Activated CD4-positive, alpha-beta T cell treated with anti-CD3 and anti-CD28 coated beads for 24 hours (primary cell): ENCODE measurements at regions not wholly inside any gene's neighbourhood (a gene's known extent, or its start where the extent isn't known, plus 50 kb on each side); places are given as distances from the start of the nearest gene placed in this dataset.

Source experiments
- DNase-seq, 2 donors: peaks; one replicate each; pipeline ENCODE4 v3.0.0-alpha.2; 2020; ENCODE audit warnings: low read depth in 2 of 2

DNA sequence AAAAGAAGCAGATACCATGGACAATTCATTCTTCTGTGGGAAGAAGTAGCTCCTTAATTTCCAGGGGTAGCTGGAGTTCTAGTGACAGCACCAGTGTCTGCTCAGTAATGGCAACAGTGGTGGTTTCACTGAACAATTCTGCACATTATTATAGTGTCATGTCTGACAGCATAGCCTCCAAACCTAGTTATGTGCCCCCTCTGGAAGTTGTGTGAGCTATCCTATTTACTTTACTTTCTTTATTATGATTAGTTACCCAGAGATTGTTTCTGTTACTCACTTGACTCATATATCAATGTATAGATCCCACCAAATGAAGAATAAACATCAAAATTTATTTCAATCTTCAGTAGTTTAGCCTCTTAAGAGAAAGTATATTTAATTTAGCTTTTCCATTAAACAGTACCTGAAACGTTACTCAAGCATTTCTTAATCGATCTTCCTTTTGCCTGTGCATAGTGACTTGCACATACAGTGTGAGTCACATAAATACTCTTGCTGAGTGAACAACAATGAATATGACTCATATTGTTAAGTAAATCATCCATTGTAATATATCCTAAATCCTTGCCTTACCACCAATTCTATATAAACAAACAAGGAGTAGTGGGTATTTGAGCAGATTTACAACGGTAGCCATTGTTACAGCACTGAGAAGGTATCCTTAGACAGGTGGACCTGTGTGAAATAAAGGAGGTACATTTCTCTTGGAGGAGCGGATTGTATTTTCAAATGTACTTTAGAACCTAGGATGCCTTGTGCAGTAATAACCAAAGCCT is 534.7 kb downstream of the ANKRD50 start:
- DNase-seq: no peak

DNA sequence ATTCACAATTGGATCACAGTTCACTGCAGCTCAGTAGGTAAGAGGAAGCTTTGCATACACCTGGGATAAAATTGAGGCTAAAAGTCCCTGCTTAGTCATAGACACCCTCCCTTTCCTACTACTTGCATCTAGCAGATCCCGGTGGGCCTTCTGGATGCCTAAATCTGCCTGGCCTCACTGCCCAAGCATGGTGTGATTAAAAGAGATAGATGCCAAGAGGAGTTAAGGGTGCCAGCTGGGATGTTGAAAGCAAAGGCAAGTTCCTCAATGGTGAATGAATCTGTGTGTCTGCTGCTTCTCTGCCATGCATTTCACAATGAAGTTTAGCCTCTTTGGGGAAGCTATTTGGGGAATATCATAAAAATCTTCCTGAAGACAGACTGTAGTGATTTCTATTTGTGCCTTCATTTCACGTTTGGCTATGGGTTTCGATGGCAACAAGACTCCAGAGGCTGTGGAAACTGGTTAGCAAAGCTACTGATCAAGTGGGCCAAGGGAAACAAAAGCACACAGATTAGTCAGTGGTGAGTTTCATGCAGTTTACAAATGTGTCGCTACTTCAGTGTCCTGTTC is 534.0 kb downstream of the ANKRD50 start:
- no peak for DNase-seq

DNA sequence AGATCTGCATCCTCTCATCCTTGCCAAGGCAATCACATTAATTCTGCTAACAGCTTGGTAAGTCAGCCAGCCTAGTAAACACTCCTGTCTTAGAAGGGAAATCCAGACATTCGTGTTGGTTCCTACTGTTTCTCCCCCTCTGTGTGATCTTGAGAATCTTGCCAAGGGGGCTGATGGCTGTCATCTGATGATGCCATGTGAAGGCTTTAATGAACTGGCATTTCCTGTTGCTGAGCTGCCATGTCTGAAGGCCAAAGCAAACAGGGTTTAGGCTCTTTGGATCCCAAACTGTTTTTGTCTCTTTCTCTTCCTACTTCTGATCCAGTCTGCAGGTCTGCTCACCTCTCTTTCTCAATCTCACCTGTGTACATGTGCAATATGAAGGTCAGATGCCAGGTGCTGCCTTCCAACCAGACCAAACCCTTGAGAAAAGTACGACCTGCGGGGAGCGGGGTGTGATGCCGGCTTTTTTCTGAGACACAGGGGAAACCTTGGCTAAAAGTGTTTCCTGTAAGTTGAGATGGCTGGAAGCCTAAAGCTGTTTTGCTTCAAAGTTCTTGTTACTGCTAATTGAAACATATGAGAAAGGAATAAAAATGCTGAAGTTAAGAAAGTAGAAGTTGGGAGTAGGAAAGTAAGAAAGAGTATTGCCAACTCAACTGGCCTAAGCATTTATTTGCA is 532.9 kb downstream of the ANKRD50 start:
- DNase-seq: no peak

DNA sequence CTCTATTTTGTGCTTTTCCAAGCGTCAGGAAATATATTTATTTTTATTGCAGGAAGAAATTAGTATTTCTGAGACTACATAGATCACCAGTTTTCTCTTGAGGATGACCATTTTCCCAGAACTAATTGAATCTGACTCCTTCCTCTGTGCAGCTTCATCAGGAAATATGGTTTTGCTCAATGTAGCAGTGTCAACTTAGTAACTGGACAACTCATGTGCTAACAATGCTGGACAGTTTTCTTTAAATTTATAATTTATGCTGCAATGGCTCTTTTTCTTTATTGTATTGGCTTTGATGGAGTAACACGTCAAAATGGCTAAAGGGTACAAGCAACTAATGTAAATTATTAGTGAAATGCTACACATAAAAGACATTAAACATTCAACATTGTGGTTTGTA is 531.5 kb downstream of the ANKRD50 start:
- DNase-seq: no peak

DNA sequence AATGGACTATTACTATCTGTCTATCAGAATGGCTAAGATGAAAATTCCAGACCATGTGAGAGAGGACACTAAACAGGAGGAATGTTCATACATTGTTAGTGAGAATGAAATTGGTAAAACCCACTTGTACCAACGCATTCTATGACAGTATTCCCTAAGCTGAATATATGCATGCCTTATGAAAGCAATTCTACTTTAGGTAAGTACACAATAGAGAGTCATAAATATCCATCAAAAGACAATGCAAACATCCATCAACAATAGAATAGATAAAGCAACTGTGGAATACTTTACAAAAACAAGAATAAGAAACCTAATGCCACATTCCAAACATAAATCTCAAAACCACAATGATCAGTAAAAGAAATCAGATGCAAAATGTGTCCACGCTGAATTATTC is 529.3 kb downstream of the ANKRD50 start:
- no peak for DNase-seq

DNA sequence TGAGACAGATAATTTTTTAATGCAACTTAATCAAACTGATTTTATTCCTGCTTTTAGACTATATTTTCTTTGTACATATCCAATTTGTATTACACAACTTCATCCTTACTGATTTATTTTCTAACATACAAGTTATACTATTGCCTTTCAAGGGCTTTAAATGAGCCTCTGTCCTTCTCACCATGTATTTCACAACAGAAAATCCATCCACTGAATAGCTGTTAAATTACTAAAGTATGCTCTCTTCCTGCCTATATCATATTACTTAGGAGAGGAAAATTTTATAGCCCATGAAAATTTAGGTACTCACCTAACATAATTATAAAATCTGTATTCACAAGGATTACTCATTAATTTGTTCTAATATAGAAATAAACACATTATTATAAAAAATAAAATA is 528.6 kb downstream of the ANKRD50 start:
- no peak for DNase-seq

DNA sequence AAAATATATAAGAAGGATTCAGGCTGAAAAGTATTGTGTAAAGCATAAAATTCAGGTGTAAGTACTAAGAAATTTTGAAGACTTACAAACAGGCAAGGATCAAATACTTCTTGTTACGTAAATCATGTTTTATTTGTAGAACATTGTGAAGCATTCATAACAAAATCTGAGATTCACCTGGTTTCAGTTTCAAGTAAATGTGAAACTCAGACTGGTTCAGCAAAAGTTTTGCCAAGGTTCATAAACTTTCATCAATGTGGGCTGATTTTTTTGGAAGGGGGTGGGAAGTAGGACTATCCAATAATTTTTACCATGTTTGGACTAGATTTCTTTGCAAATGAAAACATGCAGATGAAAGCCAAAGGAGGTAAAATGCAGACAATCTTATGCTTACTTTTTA is 527.7 kb downstream of the ANKRD50 start:
- DNase-seq: no peak

DNA sequence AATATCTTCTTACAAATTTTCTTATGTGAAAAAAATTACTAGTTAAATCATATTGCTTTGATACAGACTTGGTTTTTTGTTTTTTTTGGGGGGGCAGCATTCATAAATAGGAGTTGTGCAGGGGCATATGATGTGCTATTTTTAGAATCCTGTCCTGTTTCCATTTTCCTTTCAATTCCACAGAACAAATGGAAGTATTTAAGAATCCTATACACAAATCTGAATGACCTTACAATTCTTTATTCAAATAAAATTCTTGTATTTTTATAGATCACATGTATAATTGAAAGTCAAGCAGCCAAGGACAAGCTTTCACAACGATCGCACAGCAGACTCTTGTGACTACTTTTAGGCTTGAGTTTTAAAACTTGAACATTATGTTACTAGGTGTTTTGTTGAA is 523.9 kb downstream of the ANKRD50 start:
- DNase-seq: no peak

DNA sequence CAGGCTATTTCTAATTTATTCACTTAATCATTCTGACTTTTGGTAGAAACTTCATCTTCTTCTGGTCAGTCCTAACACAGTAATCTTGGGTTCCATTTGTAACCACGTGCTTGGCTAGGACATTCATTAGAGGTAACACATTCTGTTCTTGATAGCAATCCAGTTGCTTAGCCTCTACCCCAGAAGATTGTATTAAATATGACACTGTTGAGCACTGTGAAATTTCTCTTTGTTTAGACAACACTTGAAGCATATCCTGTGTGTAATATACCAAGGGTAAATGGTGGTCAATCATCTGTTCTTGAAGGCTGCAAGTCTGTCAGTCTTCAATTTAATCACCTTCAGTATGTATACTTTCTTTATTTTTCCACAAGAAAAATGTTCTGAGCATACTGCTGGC is 523.0 kb downstream of the ANKRD50 start:
- no peak for DNase-seq

DNA sequence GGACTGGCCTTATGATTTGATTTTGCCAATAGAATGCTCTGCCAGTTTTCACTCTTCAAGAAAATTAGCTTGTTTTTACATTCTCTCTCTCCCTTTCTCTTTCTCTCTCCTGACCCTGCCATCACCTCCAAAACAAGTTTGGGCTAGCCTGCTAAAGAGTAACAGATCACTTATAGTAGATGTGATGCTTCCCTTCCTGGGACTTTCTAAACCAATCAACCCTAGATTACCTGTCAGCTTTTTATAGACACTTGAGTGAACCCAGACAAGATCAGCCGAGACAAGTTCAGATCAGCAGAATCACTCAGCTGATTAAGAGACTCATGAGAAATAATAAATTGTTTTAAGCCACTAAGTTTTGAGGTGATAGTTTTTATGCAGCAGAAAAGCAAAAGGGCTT is 521.2 kb downstream of the ANKRD50 start:
- no peak for DNase-seq

DNA sequence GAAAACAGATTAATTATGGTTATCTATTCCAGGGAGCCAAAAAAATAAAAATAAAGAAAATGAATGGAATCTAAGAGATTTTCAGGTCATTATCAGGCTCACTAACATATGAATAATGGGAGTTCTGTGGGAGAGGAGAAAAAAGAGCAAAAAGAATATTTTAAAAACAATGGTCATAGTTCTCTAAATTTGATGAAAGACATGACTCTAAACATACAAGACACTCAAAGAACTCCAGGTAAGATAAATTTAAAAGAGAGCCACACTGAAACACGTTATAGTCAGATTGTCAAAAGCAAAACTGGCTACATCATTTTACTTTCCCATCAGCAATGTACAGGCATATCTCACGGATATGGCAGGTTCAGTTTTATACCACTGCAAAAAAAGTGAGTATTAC is 520.0 kb downstream of the ANKRD50 start:
- no peak for DNase-seq

DNA sequence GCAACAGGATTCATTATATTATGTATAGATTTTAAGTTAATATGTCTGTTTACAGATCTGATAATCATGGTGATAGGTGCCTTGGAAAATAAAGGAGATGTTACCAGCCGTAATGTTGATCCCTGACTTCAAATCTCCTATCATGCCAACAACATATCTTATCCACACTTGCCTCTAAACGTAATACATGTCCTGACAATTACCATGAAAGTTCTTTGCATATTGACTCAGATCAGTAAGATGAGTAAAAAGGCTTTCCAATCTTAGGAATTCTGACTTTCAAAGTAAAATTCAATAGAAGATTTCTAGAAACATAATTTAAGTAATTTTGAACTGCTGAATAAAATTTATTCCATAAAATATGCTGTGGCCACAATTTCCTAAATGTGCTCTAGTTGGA is 513.3 kb downstream of the ANKRD50 start:
- DNase-seq: no peak

DNA sequence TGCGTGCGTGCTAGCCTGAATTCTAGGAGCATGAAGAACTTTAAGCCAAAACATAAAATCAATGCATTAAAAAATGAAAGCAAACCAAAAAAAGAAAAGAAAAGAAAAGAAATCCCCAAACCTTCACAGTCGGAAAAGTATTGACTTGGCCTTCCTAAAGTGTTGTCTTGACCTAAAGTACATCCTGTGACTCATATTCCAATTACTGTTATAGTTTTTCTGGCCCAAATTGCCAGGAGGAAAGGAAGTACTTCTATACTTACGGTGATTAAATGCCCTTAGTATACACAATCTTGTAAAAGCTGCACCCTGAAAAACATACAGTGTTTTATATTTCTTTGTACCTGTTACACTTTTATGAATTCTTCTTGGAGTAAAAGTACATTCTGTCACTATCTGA is 512.8 kb downstream of the ANKRD50 start:
- DNase-seq: no peak

DNA sequence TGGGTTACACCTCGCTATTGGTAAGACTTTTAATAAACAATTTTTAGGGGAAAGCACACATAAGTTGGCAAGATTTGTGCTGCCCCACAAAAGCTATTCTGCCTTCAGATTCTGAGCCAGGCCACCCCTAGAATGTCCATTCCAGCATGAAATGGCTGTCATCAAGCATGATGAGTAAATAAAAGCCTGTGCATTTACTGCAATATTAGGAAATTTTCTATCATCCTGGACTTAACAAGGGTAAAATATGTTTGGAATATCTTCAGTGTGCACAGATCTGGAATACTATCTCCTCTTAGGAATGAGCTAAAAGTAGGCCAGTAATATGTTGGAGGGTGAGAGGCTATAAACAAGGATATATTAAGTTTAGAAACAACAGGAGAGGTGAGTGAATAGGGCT is 510.9 kb downstream of the ANKRD50 start:
- DNase-seq: no peak

DNA sequence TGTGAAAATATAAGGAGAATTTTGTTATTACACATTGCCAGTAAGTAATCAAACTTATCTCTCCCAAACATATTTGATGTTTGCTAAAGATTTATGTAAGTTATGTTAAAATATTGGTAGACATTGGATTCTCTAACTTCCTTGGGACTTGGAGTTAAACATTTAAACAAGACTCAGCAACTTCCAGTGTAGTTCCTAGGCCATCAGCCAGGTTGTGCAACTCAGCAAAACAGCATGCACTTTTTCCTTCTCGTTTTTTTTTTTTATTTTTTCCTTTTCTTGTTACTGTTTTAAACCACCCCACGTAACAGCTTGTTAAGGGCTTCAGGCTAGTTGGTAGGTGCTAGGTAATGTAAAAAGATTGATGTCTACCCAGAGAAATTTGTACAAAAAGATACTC is 510.4 kb downstream of the ANKRD50 start:
- DNase-seq: no peak

DNA sequence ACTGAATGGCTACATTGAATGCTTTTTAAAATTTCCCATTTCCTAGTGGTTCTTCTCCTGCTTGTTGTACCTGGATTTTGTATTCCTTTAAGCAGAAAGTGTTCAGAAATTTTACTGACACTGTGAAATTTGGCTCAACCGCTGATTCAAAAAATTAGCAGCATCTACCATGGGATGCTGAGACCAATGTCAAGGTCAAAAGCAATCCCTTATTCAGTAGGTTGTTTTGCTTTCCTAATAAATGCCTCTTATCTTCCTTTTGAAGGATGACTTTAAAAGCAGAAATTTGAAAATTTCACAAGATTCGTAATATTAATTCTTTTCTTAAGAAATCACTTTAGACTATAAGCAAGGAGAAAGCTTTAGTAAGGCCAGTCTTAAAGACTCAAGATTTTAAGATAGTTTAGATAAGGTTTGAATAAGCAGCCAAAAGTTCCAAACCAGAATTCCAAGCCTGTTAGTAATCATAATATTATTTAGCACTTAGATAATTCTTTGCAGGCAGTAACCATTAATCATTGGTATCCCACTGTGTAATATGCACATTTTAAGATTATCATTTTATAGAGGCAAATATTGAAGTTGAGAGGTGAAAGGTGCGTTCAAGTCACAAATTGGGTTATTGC is 508.8 kb downstream of the ANKRD50 start:
- no peak for DNase-seq

DNA sequence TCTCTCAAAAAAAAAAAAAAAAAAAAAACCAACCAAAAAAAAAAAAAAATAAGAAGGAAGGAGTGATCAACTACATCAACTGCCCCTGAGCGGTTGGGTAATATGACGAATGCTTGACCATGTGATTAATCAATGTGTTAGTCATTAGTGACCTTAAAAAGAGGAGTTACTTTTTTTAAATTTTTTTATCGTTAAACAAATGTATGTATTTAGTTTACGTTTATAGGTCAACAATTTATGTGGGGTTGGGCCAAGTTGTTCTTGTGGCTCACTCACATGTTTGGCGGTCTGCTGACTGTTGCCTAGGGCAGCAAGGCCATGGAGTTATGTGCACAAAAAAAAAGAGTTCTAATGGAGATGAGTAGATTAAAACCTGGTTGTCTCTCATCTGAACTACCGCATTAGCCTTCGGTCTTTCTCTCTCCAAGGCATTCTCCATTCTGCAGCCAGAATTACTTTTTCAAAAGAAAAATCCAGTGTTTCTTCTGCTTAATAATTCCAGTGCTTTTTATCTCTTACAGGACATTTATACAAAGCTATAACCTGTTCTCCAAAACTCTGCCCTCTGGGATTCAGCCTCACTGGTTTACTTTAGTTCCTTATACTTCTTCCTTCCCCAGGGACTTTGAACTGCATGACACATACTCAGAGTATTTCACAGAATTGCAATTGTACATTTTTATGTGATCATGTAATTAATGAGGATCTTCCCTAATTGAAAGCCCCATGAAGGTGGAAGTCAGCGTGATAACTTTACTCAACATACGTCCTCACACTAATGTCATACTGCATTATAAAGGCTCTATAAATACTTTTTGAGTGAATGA is 505.5 kb downstream of the ANKRD50 start:
- no peak for DNase-seq

DNA sequence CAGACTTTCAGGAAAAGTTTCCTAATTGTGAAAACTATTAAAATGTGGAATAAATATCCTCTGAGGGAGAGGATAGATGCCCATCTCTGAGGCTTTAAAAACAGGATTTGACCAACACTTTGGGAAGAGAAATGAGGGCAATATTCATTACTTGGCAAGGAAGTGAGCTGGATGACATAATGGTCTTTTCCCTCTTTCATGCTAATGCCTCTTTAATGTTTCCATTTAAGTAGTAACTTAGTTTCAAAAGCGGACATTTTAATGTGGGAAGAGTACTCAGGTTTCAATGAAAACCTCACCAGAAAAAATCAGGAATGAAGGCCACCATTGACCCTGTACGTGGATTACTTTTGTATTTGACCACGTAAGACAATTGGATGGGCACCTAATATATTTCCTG is 503.3 kb downstream of the ANKRD50 start:
- DNase-seq: no peak

DNA sequence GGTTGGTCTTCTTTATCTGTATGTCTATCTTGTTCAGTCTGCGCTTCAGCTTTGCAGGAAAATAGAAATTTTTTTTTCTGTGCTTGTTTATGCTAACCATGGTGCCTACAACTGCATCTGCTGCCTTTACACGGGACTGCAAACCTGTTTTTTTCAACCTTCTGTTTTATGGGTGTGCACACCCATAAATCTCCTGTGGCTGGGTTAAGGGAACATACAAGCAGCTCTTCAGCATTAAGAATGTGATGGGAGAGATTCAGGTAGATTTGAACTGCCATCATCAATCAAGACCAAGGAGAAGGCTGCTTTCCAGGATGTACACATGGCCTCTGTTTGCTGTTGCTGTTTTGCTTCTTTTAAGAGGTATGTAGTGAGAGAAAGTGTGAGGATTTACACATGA is 502.9 kb downstream of the ANKRD50 start:
- DNase-seq: no peak

DNA sequence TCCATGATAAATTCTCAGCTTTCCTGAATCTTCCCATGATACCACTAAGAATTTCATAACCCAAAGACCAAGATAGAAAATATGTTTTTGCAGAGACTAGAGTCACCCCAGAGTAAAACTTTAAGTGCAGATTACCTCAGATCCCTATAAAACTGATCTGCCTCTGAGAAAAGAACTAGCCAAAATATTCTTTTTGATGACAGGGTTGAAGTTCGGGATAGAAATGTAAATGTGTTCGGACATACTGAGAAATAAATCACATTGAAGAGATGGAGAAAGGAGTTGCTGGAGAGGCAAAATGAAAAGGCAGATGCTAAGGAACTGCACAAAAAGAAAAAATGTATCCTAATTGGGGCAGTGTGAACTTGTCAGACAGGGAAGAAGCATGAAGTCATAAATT is 501.8 kb downstream of the ANKRD50 start:
- no peak for DNase-seq

DNA sequence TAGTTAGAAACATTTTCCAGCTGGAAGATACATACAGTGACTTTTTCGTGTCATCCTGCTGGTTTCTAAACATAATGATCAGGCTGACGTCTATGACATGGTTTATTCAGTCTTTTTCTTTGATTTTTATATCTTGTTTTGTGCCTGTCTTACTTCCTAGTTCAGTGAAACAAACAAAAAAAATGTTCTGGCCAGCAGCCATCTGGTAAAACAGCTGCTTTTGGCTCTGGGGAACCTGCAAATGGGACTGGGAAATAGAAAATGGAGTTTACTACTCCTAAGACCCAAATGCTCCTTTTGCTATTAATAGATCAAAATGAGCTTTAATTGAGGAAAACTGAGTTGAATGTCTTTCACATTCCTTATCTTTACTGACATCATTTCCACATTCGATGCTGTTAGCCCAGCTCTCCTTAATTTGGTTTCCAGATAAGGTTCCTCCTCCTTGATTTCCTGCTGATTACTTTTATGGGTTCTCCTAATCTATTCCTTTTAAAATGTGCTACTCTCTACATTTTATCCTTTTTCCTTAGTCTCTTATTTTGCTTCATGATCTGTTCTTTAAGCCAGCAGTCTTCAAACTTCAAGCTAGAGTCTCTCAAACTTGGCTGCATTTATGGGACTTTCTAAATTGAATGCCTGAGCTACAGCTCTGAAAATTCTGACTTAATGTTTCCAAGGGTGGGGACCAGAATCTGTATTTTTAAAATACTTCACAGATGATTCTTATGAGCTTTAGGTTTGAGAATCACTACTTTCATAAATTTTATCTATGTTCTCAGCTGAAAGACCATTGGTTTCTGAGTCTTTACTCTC is 499.5 kb downstream of the ANKRD50 start:
- DNase-seq: no peak
